Fibroblast of skin of right biceps (primary cell): ENCODE measurements at regions not wholly inside any gene's neighbourhood (a gene's known extent, or its start where the extent isn't known, plus 50 kb on each side); places are given as distances from the start of the nearest gene placed in this dataset.

ENCODE experiments used
- DNase-seq: peaks from one replicate; pipeline ENCODE4 v3.0.0-alpha.2; 2013

GRCh38 chrX:30949554-30949953, 60.5 kb upstream of the TAB3 start:
- no peak for DNase-seq

GRCh38 chrX:30948626-30949025, 59.6 kb upstream of the TAB3 start:
- no peak for DNase-seq

- no peak for DNase-seq
Observed at GRCh38 chrX:30948051-30948450, 59.0 kb upstream of the TAB3 start.

- no peak for DNase-seq
Observed at GRCh38 chrX:30943984-30944383, 54.9 kb upstream of the TAB3 start.

GRCh38 chrX:30941898-30942297, 52.8 kb upstream of the TAB3 start:
- DNase-seq = no peak

GRCh38 chrX:30939928-30940327, 50.9 kb upstream of the TAB3 start:
- DNase-seq = no peak
